Fibroblast of lung (primary cell): ENCODE measurements at regions not wholly inside any gene's neighbourhood (a gene's known extent, or its start where the extent isn't known, plus 50 kb on each side); places are given as distances from the start of the nearest gene placed in this dataset.

Experiments
- EZH2 ChIP-seq: IDR thresholded peaks from 2 replicates; pipeline ENCODE4 v1.5.1; 2012; ENCODE audit warnings: low read length, control low read depth, mild to moderate bottlenecking; ENCODE audit errors: missing control alignments
- TF ChIP-seq, protein P1 (sequence below), 2 donors: IDR thresholded peaks in 1 of 2; conservative IDR thresholded peaks in 1 of 2; 1 replicate in 1 of 2; 2 replicates in 1 of 2; pipeline ENCODE4 v1.5.1; 2011 to 2012; ENCODE audit warnings: low read length in 2 of 2, control low read depth in 1 of 2, inconsistent platforms in 1 of 2, low read depth in 1 of 2, mild to moderate bottlenecking in 1 of 2

DNA sequence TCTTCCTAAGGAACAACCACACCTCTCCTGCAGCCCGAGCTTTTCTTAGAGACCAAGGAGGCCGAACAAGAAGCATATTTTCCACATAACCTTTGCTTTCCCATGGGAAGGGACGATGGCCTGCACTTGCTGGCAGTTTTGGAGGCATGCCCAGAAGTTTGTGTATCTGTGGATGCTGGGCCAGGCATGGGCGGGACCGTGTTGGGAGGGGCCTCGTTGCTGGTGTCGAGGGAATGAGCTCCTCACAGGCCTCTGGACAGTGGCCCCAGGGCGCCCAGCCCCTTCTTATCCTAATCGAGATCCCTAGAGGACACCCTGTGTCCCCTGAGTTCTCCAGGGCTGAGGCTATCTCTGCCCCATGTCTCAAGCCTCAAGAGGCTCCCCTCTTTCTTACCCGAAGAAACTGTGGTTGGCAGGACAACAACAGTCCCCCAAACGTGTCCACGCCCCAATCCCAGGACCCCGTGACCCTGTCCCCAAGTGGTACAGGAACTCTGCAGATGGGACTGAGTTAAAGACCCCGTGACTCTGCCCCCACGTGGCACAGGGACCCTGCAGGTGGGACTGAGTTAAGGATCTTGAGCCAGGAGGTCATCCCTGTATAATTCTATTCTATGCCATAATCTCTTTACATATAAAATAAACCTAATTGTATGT lies 99.5 kb upstream of the BHLHE23 start:
- TF ChIP-seq EZH2 = no peak
- TF ChIP-seq, protein P1, sequence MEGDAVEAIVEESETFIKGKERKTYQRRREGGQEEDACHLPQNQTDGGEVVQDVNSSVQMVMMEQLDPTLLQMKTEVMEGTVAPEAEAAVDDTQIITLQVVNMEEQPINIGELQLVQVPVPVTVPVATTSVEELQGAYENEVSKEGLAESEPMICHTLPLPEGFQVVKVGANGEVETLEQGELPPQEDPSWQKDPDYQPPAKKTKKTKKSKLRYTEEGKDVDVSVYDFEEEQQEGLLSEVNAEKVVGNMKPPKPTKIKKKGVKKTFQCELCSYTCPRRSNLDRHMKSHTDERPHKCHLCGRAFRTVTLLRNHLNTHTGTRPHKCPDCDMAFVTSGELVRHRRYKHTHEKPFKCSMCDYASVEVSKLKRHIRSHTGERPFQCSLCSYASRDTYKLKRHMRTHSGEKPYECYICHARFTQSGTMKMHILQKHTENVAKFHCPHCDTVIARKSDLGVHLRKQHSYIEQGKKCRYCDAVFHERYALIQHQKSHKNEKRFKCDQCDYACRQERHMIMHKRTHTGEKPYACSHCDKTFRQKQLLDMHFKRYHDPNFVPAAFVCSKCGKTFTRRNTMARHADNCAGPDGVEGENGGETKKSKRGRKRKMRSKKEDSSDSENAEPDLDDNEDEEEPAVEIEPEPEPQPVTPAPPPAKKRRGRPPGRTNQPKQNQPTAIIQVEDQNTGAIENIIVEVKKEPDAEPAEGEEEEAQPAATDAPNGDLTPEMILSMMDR (conservative IDR thresholded peaks at IDR 0.05 in 1 of 2, IDR thresholded peaks at IDR 0.05 in 1 of 2; ENCODE audit: low read depth in 1 of 2, low read length in 2 of 2) = no peak
